Activated CD4-positive, alpha-beta T cell treated with anti-CD3 and anti-CD28 coated beads, Interleukin-2, Interleukin-4, amounts not matched to agents 100 ng/mL and 50 ng/mL, durations not matched to agents 16 hours and 8 hours (primary cell): ENCODE measurements at regions not wholly inside any gene's neighbourhood (a gene's known extent, or its start where the extent isn't known, plus 50 kb on each side); places are given as distances from the start of the nearest gene placed in this dataset.

Experiments
- DNase-seq: peaks from one replicate; pipeline ENCODE4 v3.0.0-alpha.2; 2020; ENCODE audit warnings: low spot score

- no peak for DNase-seq
Observed at GRCh38 chr5:24712047-24712446, 67.3 kb upstream of the CDH10 start.

GRCh38 chr5:24703934-24704333, 59.2 kb upstream of the CDH10 start:
- DNase-seq = no peak
